HCT116 (cell line): ENCODE measurements at regions not wholly inside any gene's neighbourhood (a gene's known extent, or its start where the extent isn't known, plus 50 kb on each side); places are given as distances from the start of the nearest gene placed in this dataset.

Experiments used
- ATAC-seq: fragments of 200-7000 bp; cut with Tn5 transposase; 2 replicates; pipeline ENCODE4 v1.9.1; 2020; ENCODE audit warnings: mild to moderate bottlenecking, moderate library complexity
- BruUV-seq: library from RNA; stranded (reverse); fragments of 400-500 nt; replicated peaks from 2 replicates; lab custom pipeline; 2021; lab: Mats Ljungman, UMichigan
- CTCF ChIA-PET: fragments of 300-600 bp; sonication (Branson Sonifier 250); formaldehyde crosslinking; loops from one replicate; lab custom pipeline; 2021; ENCODE audit warnings: antibody characterized with exemption; lab: Charles Lee
- POLR2A ChIA-PET: fragments of 300-600, 350-600 bp; sonication (Branson Sonifier 250); formaldehyde crosslinking; loops from one replicate; lab custom pipeline; 2021; ENCODE audit warnings: antibody characterized with exemption; lab: Charles Lee
- RAD21 ChIA-PET, 2 experiments: fragments of 300-600 bp; sonication (Branson Sonifier 250); formaldehyde crosslinking; loops; one replicate each; lab custom pipeline; 2023; ENCODE audit warnings: low total read pairs in 2 of 2; ENCODE audit not compliant: uncharacterized antibody in 2 of 2, unreplicated experiment in 2 of 2, low non-redundant PET in 1 of 2; lab: Charles Lee
- DNase-seq: peaks from one replicate; pipeline ENCODE4 v3.0.0-alpha.2; 2010; ENCODE audit warnings: low read depth, low spot score
- H2AFZ ChIP-seq: fragments of 200-600 bp; shearing (Covaris generic), sonication (generic); 2 replicates; pipeline ENCODE4 v1.6.1; 2017; ENCODE audit warnings: low read depth, mixed run types, mixed read lengths, antibody characterized with exemption, low read length; ENCODE audit not compliant: poor library complexity, severe bottlenecking
- H3K27ac ChIP-seq: 2 replicates; pipeline ENCODE4 v1.5.1; 2012; ENCODE audit warnings: low read depth, low read length
- H3K27me3 ChIP-seq: fragments of 200-600 bp; sonication (generic); 2 replicates; pipeline ENCODE4 v1.6.1; 2016; ENCODE audit warnings: mixed run types, low read length, mixed read lengths; ENCODE audit not compliant: insufficient read depth
- H3K36me3 ChIP-seq, 2 experiments: fragments of 200-500 bp in 1 of 2; fragments of 200-600 bp in 1 of 2; sonication (Bioruptor generic) in 1 of 2; sonication (generic) in 1 of 2; 2 replicates each; pipeline versions ENCODE4 v1.5.1 to v1.6.1; 2014 to 2016; ENCODE audit warnings: low read length in 2 of 2, inconsistent platforms in 1 of 2, mixed read lengths in 1 of 2, mixed run types in 1 of 2; ENCODE audit not compliant: insufficient read depth in 2 of 2, control insufficient read depth in 1 of 2
- H3K4me1 ChIP-seq, 2 experiments: fragments of 200-600 bp in 1 of 2; sonication (generic) in 1 of 2; 2 replicates each; pipeline versions ENCODE4 v1.5.1 to v1.6.1; 2012 to 2017; ENCODE audit warnings: low read length in 2 of 2, inconsistent platforms in 1 of 2, mild to moderate bottlenecking in 1 of 2, mixed read lengths in 1 of 2, mixed run types in 1 of 2, moderate library complexity in 1 of 2; ENCODE audit not compliant: insufficient read depth in 2 of 2, control insufficient read depth in 1 of 2
- H3K4me2 ChIP-seq: fragments of 200-600 bp; sonication (generic); 2 replicates; pipeline ENCODE4 v1.6.1; 2017; ENCODE audit warnings: mixed run types, low read length, mixed read lengths
- H3K4me3 ChIP-seq, 2 experiments: fragments of 200-600 bp in 1 of 2; sonication (generic) in 1 of 2; replicated peaks in 1 of 2; 2 replicates each; pipeline ENCODE4 v1.5.1; 2011 to 2016; ENCODE audit warnings: low read length in 2 of 2, control low read depth in 1 of 2, low read depth in 1 of 2, mild to moderate bottlenecking in 1 of 2, mixed read lengths in 1 of 2, mixed run types in 1 of 2
- H3K79me2 ChIP-seq: fragments of 200-600 bp; sonication (generic); 2 replicates; pipeline ENCODE4 v1.6.1; 2017; ENCODE audit warnings: mild to moderate bottlenecking, mixed run types, low read length, moderate library complexity, mixed read lengths; ENCODE audit not compliant: insufficient read depth
- H3K9ac ChIP-seq: fragments of 200-600 bp; sonication (generic); 2 replicates; pipeline ENCODE4 v1.6.1; 2016; ENCODE audit warnings: low read length, mixed read lengths
- H3K9me2 ChIP-seq: fragments of 200-600 bp; sonication (generic), shearing (Covaris generic); 2 replicates; pipeline ENCODE4 v1.6.1; 2017; ENCODE audit warnings: mixed run types, mild to moderate bottlenecking, moderate library complexity; ENCODE audit not compliant: insufficient read depth
- H3K9me3 ChIP-seq, 2 experiments: fragments of 200-500 bp in 1 of 2; fragments of 200-600 bp in 1 of 2; sonication (Bioruptor generic) in 1 of 2; sonication (generic) in 1 of 2; 2 replicates each; pipeline ENCODE4 v1.6.1; 2014 to 2017; ENCODE audit warnings: low read length in 2 of 2, mixed read lengths in 2 of 2, inconsistent platforms in 1 of 2, low read depth in 1 of 2, mild to moderate bottlenecking in 1 of 2, mixed run types in 1 of 2, moderate library complexity in 1 of 2; ENCODE audit not compliant: control insufficient read depth in 1 of 2, insufficient read depth in 1 of 2
- H4K20me1 ChIP-seq: fragments of 200-600 bp; sonication (generic), shearing (Covaris generic); 2 replicates; pipeline ENCODE4 v1.6.1; 2017; ENCODE audit warnings: mixed run types, mild to moderate bottlenecking, moderate library complexity; ENCODE audit not compliant: insufficient read depth
- EGR1 ChIP-seq: IDR thresholded peaks from 2 replicates; pipeline ENCODE4 v1.6.1; 2012; ENCODE audit warnings: low read depth
- ELF1 ChIP-seq: IDR thresholded peaks from 2 replicates; pipeline ENCODE4 v1.6.1; 2012; ENCODE audit warnings: low read depth, borderline replicate concordance
- FOSL1 ChIP-seq: IDR thresholded peaks from 2 replicates; pipeline ENCODE4 v1.6.1; 2012; ENCODE audit warnings: low read depth
- JUND ChIP-seq: IDR thresholded peaks from 2 replicates; pipeline ENCODE4 v1.6.1; 2012
- POLR2A ChIP-seq: IDR thresholded peaks from 2 replicates; pipeline ENCODE4 v1.7.0; 2011; ENCODE audit warnings: borderline replicate concordance; ENCODE audit not compliant: insufficient read depth, insufficient read length; ENCODE audit errors: extremely low read depth
- POLR2AphosphoS5 ChIP-seq: IDR thresholded peaks from 2 replicates; pipeline ENCODE4 v1.6.1; 2011; ENCODE audit warnings: mild to moderate bottlenecking, low read depth, low read length, moderate library complexity
- REST ChIP-seq: IDR thresholded peaks from 2 replicates; pipeline ENCODE4 v1.6.1; 2012; ENCODE audit warnings: low read depth
- SP1 ChIP-seq: IDR thresholded peaks from 2 replicates; pipeline ENCODE4 v1.6.1; 2012; ENCODE audit warnings: low read depth
- ZBTB33 ChIP-seq: IDR thresholded peaks from 2 replicates; pipeline ENCODE4 v1.6.1; 2011; ENCODE audit warnings: mild to moderate bottlenecking, low read length, moderate library complexity; ENCODE audit not compliant: insufficient replicate concordance; ENCODE audit errors: extremely low read depth
- intact Hi-C: fragments of 100-400 bp; cut with micrococcal nuclease; formaldehyde crosslinking; loops from 2 replicates; pipeline ENCODE4 v1.10.0; 2022

GRCh38 chr13:81425286-81425685 is 1084.4 kb upstream of the SPRY2 start:
- no peaks in the 10 kb centered on the region for H3K9me2 ChIP-seq
- H3K4me2 ChIP-seq, result no peak overlapping the region
- ATAC-seq (no peak), DNase-seq (no peak)
- intact Hi-C loops, result no loop called here
- ChIA-PET CTCF (no interaction called here), POLR2A (no interaction called here), RAD21 (no interaction called here)
- no peak overlapping the region for H3K4me3 ChIP-seq
- no peaks in the 10 kb centered on the region for H3K36me3 ChIP-seq
- H2AFZ ChIP-seq, result no peak overlapping the region
- no peaks in the 10 kb centered on the region for H4K20me1 ChIP-seq
- no peaks in the 10 kb centered on the region for H3K79me2 ChIP-seq
- no peak overlapping the region for H3K9ac ChIP-seq
- no peaks in the 10 kb centered on the region for H3K4me1 ChIP-seq
- 0 out of 4 replicates have a peak, but pooled peaks cover 0 to 3% of the 10 kb centered on the region in 2 experiments for H3K9me3 ChIP-seq
- no peak overlapping the region for H3K27ac ChIP-seq
- no TSS peak for BruUV-seq
- no peak for TF ChIP-seq ELF1
- TF ChIP-seq POLR2AphosphoS5, result no peak
- no peak for TF ChIP-seq ZBTB33
- TF ChIP-seq FOSL1, result no peak
- TF ChIP-seq JUND, result no peak
- no peak for TF ChIP-seq SP1
- no peaks in the 10 kb centered on the region for H3K27me3 ChIP-seq

GRCh38 chr13:81409284-81409683 is 1068.4 kb upstream of the SPRY2 start:
- Histone ChIP-seq H3K4me3 (no peak overlapping the region), H3K4me2 (no peak overlapping the region), H3K27me3 (no peaks in the 10 kb centered on the region), H3K9me2 (no peaks in the 10 kb centered on the region), H3K9me3 (no peaks in the 10 kb centered on the region; a peak in 1 of 4 replicates), H3K36me3 (no peaks in the 10 kb centered on the region), H3K4me1 (no peaks in the 10 kb centered on the region), H4K20me1 (no peaks in the 10 kb centered on the region), H3K27ac (no peak overlapping the region), H3K9ac (no peak overlapping the region), H2AFZ (no peak overlapping the region), H3K79me2 (no peaks in the 10 kb centered on the region)
- no TSS peak for BruUV-seq
- TF ChIP-seq EGR1, result no peak
- TF ChIP-seq JUND, result no peak
- no peak for TF ChIP-seq POLR2A
- TF ChIP-seq REST, result no peak
- intact Hi-C loops, result no loop called here
- POLR2A ChIA-PET, result no interaction called here
- CTCF ChIA-PET, result no interaction called here
- no peak for ATAC-seq
- RAD21 ChIA-PET, result no interaction called here
- no peak for DNase-seq
